ENCODE measurements at regions not wholly inside any gene's neighbourhood (a gene's known extent, or its start where the extent isn't known, plus 50 kb on each side); places are given as distances from the start of the nearest gene placed in this dataset.
"Not testable (repeated sequence)": the region's sequence is repeated elsewhere in the genome, so short reads cannot be mapped to it uniquely, and the experiment has no call there.

DNA sequence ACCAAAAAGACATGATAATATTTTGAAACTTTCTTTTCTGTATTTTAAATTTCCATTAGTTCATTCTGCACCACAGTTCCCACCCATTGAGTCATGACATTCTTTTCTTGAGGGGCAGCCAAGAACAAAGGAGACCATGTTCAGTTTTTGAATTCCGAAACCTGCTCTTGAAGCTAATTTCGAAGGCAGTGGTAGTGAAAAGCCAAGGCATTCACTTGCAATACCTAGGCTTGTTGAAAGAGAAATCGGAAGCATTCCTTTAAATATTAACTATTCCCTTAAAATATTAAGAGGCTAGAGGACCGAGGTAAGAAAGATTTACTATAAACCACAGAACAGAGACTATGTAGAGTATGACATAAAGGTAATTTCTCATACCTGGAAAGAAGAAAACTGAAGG is 256.3 kb downstream of the ADGRL2 start:
- TF ChIP-seq, protein P1, sequence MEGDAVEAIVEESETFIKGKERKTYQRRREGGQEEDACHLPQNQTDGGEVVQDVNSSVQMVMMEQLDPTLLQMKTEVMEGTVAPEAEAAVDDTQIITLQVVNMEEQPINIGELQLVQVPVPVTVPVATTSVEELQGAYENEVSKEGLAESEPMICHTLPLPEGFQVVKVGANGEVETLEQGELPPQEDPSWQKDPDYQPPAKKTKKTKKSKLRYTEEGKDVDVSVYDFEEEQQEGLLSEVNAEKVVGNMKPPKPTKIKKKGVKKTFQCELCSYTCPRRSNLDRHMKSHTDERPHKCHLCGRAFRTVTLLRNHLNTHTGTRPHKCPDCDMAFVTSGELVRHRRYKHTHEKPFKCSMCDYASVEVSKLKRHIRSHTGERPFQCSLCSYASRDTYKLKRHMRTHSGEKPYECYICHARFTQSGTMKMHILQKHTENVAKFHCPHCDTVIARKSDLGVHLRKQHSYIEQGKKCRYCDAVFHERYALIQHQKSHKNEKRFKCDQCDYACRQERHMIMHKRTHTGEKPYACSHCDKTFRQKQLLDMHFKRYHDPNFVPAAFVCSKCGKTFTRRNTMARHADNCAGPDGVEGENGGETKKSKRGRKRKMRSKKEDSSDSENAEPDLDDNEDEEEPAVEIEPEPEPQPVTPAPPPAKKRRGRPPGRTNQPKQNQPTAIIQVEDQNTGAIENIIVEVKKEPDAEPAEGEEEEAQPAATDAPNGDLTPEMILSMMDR (IDR thresholded peaks at IDR 0.05; ENCODE audit: extremely low read depth, low read depth, low read length): no peak
- Histone ChIP-seq H3K4me2 (ENCODE audit: insufficient read depth, low read length) (no peak overlapping the region), H3K79me2 (ENCODE audit: insufficient read depth, low read length) (no peaks in the 10 kb centered on the region), H3K27me3 (ENCODE audit: insufficient read depth, low read length) (no peaks in the 10 kb centered on the region), H4K20me1 (ENCODE audit: insufficient read depth, low read length) (no peaks in the 10 kb centered on the region), H3K9me3 (ENCODE audit: low read depth, low read length) (no peaks in the 10 kb centered on the region), H3K4me1 (ENCODE audit: insufficient read depth, low read length) (no peaks in the 10 kb centered on the region), H2AFZ (ENCODE audit: low read length) (no peak overlapping the region), H3K27ac (ENCODE audit: low read depth, low read length) (no peak overlapping the region), H3K36me3 (ENCODE audit: insufficient read depth, low read length) (no peaks in the 10 kb centered on the region), H3K4me3 (ENCODE audit: insufficient read depth, low read length) (no peak overlapping the region)
- DNase-seq (ENCODE audit: insufficient read length, low spot score, missing footprints): no peak

DNA sequence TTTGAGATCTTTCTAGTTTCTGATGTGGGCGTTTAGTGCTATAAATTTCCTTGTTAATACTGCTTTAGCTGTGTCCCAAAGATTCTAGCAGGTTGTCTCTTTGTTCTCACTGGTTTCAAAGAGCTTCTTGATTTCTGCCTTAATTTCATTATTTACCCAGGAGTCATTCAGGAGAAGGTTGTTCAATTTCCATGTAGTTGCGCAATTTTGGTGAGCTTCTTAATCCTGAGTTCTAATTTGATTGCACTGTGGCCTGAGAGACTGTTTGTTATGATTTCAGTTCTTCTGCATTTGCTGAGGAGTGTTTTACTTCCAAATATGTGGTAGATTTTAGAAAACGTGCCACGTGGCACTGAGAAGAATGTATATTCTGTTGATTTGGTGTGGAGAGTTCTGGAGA is 254.6 kb downstream of the ADGRL2 start:
- not testable (repeated sequence) for DNase-seq (ENCODE audit: insufficient read length, low spot score, missing footprints); H3K36me3 ChIP-seq (ENCODE audit: insufficient read depth, low read length); H3K4me3 ChIP-seq (ENCODE audit: insufficient read depth, low read length); H3K79me2 ChIP-seq (ENCODE audit: insufficient read depth, low read length); H2AFZ ChIP-seq (ENCODE audit: low read length); H3K27me3 ChIP-seq (ENCODE audit: insufficient read depth, low read length); H3K4me1 ChIP-seq (ENCODE audit: insufficient read depth, low read length); H3K27ac ChIP-seq (ENCODE audit: low read depth, low read length); H4K20me1 ChIP-seq (ENCODE audit: insufficient read depth, low read length); H3K4me2 ChIP-seq (ENCODE audit: insufficient read depth, low read length); H3K9me3 ChIP-seq (ENCODE audit: low read depth, low read length)

DNA sequence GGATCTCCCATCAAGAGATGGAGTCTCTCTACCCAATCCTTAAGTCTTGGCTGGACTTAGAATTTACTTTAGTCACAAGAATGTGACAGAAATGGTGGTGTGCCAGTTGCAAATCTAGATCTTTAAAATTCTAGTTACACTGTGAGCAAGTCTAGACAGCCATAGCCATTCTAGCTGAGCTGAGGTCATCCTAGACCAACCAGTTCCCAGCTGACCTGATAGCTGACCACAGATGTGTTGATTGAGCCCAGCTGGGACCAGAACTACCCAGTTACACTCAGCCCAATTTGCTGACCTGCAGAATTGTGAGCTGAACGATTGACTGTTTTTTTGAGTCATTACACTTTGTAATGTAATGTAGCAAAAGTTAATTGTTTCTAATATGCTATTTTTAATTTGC is 251.8 kb downstream of the ADGRL2 start:
- TF ChIP-seq, protein P1 (IDR thresholded peaks at IDR 0.05; ENCODE audit: extremely low read depth, low read depth, low read length): no peak
- DNase-seq (ENCODE audit: insufficient read length, low spot score, missing footprints): no peak
- H3K27ac ChIP-seq (ENCODE audit: low read depth, low read length): no peak overlapping the region
- H3K4me2 ChIP-seq (ENCODE audit: insufficient read depth, low read length): no peak overlapping the region
- H3K4me3 ChIP-seq (ENCODE audit: insufficient read depth, low read length): no peak overlapping the region
- H3K27me3 ChIP-seq (ENCODE audit: insufficient read depth, low read length): no peaks in the 10 kb centered on the region
- no peaks in the 10 kb centered on the region for H3K36me3 ChIP-seq (ENCODE audit: insufficient read depth, low read length)
- H2AFZ ChIP-seq (ENCODE audit: low read length): no peak overlapping the region
- H3K9me3 ChIP-seq (ENCODE audit: low read depth, low read length): no peaks in the 10 kb centered on the region
- no peaks in the 10 kb centered on the region for H3K79me2 ChIP-seq (ENCODE audit: insufficient read depth, low read length)
- H3K4me1 ChIP-seq (ENCODE audit: insufficient read depth, low read length): no peaks in the 10 kb centered on the region
- H4K20me1 ChIP-seq (ENCODE audit: insufficient read depth, low read length): no peaks in the 10 kb centered on the region

DNA sequence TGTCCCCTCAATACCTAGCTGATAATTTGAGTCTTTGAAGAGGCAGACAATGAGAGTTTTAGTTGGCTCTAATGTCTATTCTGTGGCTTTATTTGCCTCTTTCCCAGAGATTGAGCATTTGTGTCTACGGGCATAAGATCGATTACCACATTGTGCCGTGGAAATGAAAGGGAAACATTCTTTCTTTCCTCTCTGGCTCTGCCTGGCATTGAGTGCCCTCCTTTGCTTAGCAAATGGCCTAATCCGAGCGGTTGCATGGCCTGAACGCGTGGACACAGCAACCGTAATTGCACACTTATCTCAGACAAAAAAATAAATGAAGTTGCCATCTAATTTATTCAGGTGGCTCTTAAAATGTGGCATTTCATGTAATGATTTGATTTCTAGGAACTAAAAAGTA is 247.9 kb downstream of the ADGRL2 start:
- TF ChIP-seq, protein P1 (IDR thresholded peaks at IDR 0.05; ENCODE audit: extremely low read depth, low read depth, low read length): no peak
- H3K4me1 ChIP-seq (ENCODE audit: insufficient read depth, low read length): no peaks in the 10 kb centered on the region
- H3K36me3 ChIP-seq (ENCODE audit: insufficient read depth, low read length): no peaks in the 10 kb centered on the region
- H3K4me3 ChIP-seq (ENCODE audit: insufficient read depth, low read length): no peak overlapping the region
- H4K20me1 ChIP-seq (ENCODE audit: insufficient read depth, low read length): no peaks in the 10 kb centered on the region
- no peak for DNase-seq (ENCODE audit: insufficient read length, low spot score, missing footprints)
- no peaks in the 10 kb centered on the region for H3K79me2 ChIP-seq (ENCODE audit: insufficient read depth, low read length)
- no peak overlapping the region for H3K27ac ChIP-seq (ENCODE audit: low read depth, low read length)
- no peak overlapping the region for H2AFZ ChIP-seq (ENCODE audit: low read length)
- no peaks in the 10 kb centered on the region for H3K9me3 ChIP-seq (ENCODE audit: low read depth, low read length)
- H3K27me3 ChIP-seq (ENCODE audit: insufficient read depth, low read length): no peaks in the 10 kb centered on the region
- H3K4me2 ChIP-seq (ENCODE audit: insufficient read depth, low read length): no peak overlapping the region

DNA sequence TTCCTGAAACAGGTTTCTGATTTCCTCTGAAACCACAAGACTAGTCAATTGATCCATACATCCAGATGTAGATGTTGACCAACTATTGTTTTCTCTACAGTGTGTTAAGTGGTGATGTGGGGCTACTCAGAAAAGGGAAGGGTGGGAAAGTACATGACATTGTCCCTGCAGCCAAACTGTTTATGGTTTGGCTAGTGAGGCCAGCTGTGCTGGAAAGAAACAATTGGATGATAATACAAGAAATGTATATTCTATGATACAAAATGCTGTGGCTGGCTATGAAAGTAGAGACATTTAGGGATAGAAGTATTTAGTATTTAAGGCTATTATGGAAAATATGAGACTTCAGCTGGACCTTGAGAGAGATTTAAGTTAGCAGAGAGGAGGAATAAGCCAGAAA is 244.5 kb downstream of the ADGRL2 start:
- Histone ChIP-seq H3K36me3 (ENCODE audit: insufficient read depth, low read length) (no peaks in the 10 kb centered on the region), H3K4me3 (ENCODE audit: insufficient read depth, low read length) (no peak overlapping the region), H3K79me2 (ENCODE audit: insufficient read depth, low read length) (no peaks in the 10 kb centered on the region), H3K9me3 (ENCODE audit: low read depth, low read length) (no peaks in the 10 kb centered on the region), H2AFZ (ENCODE audit: low read length) (no peak overlapping the region), H4K20me1 (ENCODE audit: insufficient read depth, low read length) (no peaks in the 10 kb centered on the region), H3K4me1 (ENCODE audit: insufficient read depth, low read length) (no peaks in the 10 kb centered on the region), H3K27me3 (ENCODE audit: insufficient read depth, low read length) (no peaks in the 10 kb centered on the region), H3K27ac (ENCODE audit: low read depth, low read length) (no peak overlapping the region), H3K4me2 (ENCODE audit: insufficient read depth, low read length) (no peak overlapping the region)
- TF ChIP-seq, protein P1 (IDR thresholded peaks at IDR 0.05; ENCODE audit: extremely low read depth, low read depth, low read length): no peak
- peak; percentile 34 for DNase-seq (ENCODE audit: insufficient read length, low spot score, missing footprints)
